ENCODE measurements at regions not wholly inside any gene's neighbourhood (a gene's known extent, or its start where the extent isn't known, plus 50 kb on each side); places are given as distances from the start of the nearest gene placed in this dataset.

DNA sequence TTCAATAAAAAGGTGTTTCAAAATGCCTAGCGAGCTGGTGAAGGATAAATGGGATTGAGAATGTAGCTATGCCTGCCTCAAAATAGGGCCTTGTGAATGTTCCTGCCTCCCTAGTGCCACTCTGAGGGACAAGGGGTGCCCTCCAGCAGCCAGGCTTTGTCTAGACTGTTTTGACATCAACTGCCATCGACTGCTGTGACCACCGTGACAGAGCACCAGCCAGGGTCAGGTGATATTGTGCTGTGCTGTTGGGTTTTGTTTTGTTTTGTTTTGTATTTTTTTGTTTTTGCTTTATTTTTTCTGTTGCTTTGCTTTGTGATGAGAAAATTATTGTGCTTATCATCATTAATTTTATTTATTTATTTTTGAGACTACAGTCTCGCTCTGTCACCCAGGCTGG lies 144.8 kb downstream of the SMAD6 start:
- H3K4me1 ChIP-seq = peaks cover 20% of the 10 kb centered on the region
- no peaks in the 10 kb centered on the region for H3K9me3 ChIP-seq
- no peaks in the 10 kb centered on the region for H3K36me3 ChIP-seq
- H3K27me3 ChIP-seq = no peaks in the 10 kb centered on the region
- H3K4me3 ChIP-seq (ENCODE audit: low read depth, low read length) = no peak overlapping the region
- TF ChIP-seq, protein P1, sequence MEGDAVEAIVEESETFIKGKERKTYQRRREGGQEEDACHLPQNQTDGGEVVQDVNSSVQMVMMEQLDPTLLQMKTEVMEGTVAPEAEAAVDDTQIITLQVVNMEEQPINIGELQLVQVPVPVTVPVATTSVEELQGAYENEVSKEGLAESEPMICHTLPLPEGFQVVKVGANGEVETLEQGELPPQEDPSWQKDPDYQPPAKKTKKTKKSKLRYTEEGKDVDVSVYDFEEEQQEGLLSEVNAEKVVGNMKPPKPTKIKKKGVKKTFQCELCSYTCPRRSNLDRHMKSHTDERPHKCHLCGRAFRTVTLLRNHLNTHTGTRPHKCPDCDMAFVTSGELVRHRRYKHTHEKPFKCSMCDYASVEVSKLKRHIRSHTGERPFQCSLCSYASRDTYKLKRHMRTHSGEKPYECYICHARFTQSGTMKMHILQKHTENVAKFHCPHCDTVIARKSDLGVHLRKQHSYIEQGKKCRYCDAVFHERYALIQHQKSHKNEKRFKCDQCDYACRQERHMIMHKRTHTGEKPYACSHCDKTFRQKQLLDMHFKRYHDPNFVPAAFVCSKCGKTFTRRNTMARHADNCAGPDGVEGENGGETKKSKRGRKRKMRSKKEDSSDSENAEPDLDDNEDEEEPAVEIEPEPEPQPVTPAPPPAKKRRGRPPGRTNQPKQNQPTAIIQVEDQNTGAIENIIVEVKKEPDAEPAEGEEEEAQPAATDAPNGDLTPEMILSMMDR (IDR thresholded peaks at IDR 0.05; ENCODE audit: low read depth, low read length) = no peak
- DNase-seq = no peak

DNA sequence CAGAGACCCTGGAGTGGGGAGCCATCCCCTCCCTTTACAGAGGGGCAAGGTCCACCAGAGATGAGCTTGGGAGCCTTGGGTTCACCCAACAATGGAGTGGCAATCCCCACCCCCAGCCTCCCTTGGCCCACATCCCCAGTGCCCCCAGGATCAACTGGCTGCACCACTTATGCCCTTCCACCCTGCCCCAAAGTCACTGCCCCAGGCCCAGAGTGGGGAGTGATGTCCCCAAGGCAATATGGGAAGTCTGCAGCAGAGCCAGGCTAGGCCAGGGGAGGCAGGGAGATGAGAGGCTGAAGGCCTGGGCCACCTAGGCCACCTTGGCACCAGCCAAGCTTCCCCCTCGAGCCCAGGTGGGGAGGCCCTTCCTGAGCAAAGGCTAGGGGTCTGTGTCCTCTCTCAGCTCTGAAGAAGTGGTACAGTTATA lies 145.5 kb downstream of the SMAD6 start:
- TF ChIP-seq, protein P1 (IDR thresholded peaks at IDR 0.05; ENCODE audit: low read depth, low read length) = no peak
- Histone ChIP-seq H3K9me3 (no peaks in the 10 kb centered on the region), H3K27me3 (no peaks in the 10 kb centered on the region), H3K36me3 (no peaks in the 10 kb centered on the region), H3K4me1 (peaks cover 20% of the 10 kb centered on the region), H3K4me3 (ENCODE audit: low read depth, low read length) (no peak overlapping the region)
- no peak for DNase-seq

DNA sequence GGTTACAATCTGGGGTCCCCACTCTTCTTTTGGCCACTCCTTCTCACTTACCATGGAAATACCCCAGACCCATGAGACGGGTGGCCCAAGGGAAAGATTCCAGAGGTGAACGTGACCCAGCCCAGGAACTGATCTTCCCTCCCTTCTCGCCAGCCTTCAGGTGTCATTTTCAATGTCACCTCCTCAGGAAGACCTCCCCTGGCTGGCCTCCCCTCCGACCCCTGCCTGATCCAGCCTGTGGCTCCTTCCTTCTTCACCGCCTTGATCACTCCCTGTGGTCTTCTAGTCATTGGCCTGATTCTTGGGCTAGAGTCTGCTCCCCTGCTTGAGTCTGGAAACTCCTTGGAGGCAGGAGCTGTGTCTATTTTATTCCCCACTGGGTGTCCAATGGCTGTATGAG lies 146.1 kb downstream of the SMAD6 start:
- Histone ChIP-seq H3K36me3 (no peaks in the 10 kb centered on the region), H3K4me3 (ENCODE audit: low read depth, low read length) (no peak overlapping the region), H3K9me3 (no peaks in the 10 kb centered on the region), H3K27me3 (no peaks in the 10 kb centered on the region), H3K4me1 (peaks cover 20% of the 10 kb centered on the region)
- no peak for DNase-seq
- TF ChIP-seq, protein P1 (IDR thresholded peaks at IDR 0.05; ENCODE audit: low read depth, low read length) = no peak

DNA sequence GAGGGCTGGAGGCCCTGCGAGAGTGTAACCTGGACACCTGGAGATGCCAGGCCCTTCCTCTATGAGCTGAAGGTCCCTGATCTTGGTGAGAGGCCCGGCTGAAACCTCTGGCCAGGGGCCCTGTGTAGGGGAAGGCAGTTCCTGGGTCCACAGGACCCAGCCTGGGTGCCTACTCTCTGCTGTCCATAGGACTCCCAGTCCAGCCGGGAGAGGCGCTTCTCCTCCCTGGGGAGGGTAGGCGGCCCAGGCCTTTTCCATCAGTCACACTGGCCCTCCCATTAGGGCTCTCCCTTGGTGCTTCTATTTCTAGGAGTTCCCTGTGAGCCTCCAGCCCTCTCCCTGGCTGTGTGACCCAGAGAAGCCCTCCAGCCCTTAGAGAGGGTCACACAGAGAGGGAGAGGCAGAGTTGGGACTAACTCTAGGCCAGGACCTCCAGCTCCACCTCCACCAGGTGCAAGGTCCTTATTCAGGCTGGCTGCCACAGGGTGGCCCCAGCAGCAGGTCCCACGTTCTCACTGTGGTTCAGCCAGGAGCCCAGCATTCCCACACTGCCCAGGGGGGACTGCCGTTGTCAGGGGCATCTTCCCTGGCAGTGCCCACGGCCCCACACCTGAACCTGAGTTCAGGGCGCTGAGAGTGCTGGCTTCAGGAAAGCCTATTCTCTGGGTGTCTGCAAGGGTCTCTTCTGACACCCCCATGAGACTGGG lies 146.8 kb downstream of the SMAD6 start:
- no peak overlapping the region for H3K4me3 ChIP-seq (ENCODE audit: low read depth, low read length)
- H3K4me1 ChIP-seq = peaks cover 20% of the 10 kb centered on the region
- no peaks in the 10 kb centered on the region for H3K36me3 ChIP-seq
- no peak for DNase-seq
- TF ChIP-seq, protein P1 (IDR thresholded peaks at IDR 0.05; ENCODE audit: low read depth, low read length) = no peak
- no peaks in the 10 kb centered on the region for H3K9me3 ChIP-seq
- H3K27me3 ChIP-seq = no peaks in the 10 kb centered on the region

DNA sequence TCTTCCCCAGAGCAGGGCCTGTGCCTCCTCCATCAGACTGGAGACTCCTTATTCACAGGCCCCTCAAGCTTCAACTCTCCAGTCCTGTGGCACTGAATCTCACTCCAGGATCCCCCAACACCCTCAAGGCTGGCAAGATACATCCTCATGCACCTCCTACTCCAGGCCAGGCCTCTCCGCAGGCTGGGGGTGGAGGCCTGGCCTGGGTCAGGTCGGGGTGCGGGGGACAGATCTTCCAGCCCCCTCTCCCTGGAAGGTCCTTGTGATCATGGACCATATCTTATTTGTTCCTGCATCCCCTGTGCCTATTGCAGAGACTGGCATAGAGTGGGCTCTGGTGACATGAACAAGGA lies 147.3 kb downstream of the SMAD6 start:
- no peak overlapping the region for H3K4me3 ChIP-seq (ENCODE audit: low read depth, low read length)
- TF ChIP-seq, protein P1 (IDR thresholded peaks at IDR 0.05; ENCODE audit: low read depth, low read length) = no peak
- H3K4me1 ChIP-seq = peaks cover 20% of the 10 kb centered on the region
- no peaks in the 10 kb centered on the region for H3K27me3 ChIP-seq
- H3K9me3 ChIP-seq = no peaks in the 10 kb centered on the region
- no peak for DNase-seq
- no peaks in the 10 kb centered on the region for H3K36me3 ChIP-seq

DNA sequence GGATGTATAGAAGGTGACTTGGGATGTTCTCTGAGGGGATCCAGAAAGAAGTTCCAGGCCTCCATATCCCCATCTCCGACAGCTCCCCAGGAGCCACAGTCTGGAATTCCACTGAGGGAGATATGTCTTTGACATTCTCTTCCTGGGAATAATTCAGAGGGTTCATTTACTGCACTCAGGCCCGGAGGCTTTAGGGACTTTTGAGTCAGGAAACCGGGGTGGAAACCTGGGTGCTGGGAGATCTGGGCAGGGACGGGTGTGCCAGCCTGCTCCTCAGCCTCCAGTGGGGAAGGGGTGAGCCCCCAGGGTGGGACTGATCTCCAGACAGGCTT lies 147.7 kb downstream of the SMAD6 start:
- Histone ChIP-seq H3K36me3 (no peaks in the 10 kb centered on the region), H3K4me3 (ENCODE audit: low read depth, low read length) (no peak overlapping the region), H3K4me1 (peaks cover 20% of the 10 kb centered on the region), H3K27me3 (no peaks in the 10 kb centered on the region), H3K9me3 (no peaks in the 10 kb centered on the region)
- no peak for DNase-seq
- TF ChIP-seq, protein P1 (IDR thresholded peaks at IDR 0.05; ENCODE audit: low read depth, low read length) = no peak

Measured in BE2C (cell line).